ENCODE measurements at regions not wholly inside any gene's neighbourhood (a gene's known extent, or its start where the extent isn't known, plus 50 kb on each side); places are given as distances from the start of the nearest gene placed in this dataset.

DNA sequence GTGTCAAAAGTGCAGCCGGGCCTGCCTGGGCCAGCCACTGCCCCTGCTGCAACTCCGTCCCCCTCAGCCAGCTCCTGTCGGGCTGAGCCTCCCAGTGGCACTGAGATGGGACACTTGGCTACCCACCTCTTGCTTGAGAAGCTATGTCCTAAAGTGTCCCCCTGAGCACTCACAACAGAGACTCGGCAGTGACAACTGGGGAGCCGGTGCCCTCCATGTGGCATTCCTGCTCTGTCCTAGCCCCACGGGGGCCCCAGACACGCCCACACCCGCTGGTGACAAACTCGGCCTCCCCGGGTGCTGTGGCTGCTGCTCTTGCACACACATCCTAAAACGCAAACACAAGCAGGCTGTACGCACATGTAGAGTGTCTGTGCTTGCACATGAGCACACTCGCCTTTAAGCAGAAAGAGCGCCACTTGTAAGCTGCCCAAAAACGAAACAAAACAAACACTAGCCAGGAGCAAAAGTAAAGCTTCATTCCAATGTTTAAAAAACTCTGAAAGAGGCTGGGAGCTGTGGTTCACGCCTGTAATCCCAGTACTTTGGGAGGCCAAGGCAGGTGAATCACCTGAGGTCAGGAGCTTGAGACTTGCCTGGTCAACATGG, 253.9 kb downstream of the RBFOX3 start:
- DNase-seq (ENCODE audit: low read depth in 2 of 3, low spot score in 2 of 3) = no peak

DNA sequence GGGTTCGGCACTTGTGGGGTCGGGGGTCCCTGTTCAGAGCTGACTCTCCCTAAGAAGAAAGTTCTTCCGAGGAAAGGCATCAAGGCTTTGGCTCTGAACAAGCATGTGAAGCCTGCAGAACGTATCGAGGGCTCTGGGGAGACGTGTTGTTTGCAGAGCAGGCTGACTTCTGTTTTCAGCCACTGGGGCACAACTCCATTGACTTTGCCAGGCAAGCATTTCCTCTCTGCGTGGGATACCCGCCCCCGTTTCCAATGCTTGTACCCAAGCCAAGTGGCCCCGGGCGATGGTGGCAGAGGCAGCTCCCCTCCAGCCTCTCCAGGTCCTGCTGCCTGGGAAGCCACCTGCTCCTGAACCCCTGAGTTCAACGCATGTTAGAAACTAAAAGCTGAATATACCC, 255.7 kb downstream of the RBFOX3 start:
- DNase-seq (ENCODE audit: low read depth in 2 of 3, low spot score in 2 of 3) = no peak

- no peak for DNase-seq (ENCODE audit: low read depth in 2 of 3, low spot score in 2 of 3)
Measured at GRCh38 chr17:79354173-79354820, 256.6 kb downstream of the RBFOX3 start.

GRCh38 chr17:79353548-79353947, 257.3 kb downstream of the RBFOX3 start:
- DNase-seq (ENCODE audit: low read depth in 2 of 3, low spot score in 2 of 3) = no peak

- no peak for DNase-seq (ENCODE audit: low read depth in 2 of 3, low spot score in 2 of 3)
Measured at GRCh38 chr17:79353016-79353415, 257.8 kb downstream of the RBFOX3 start.

DNA sequence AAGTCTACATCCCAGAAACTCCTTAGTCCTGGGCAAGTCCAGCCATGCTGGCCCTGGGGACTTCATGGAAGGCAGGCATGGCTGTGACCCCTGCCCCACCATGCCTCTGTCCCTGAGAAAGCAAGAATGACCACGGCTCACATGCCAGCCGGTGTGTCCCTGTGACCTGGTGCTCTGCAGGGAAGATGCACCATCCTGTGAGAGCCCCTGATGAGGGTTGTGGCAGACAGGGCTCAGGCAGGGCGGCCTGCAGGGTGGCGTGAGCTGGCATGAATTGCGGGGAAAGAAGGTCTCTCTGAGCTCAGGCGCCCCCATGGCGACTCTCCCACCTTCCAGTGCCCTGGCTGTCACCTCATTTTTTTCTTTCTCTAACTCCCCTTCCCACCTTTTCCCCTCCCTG, 260.3 kb downstream of the RBFOX3 start:
- no peak for DNase-seq (ENCODE audit: low read depth in 2 of 3, low spot score in 2 of 3)

GRCh38 chr17:79349506-79350400, 261.1 kb downstream of the RBFOX3 start:
- no peak for DNase-seq (ENCODE audit: low read depth in 2 of 3, low spot score in 2 of 3)

GRCh38 chr17:79342376-79342775, 267.8 kb downstream of the ENGASE start:
- DNase-seq (ENCODE audit: low read depth in 2 of 3, low spot score in 2 of 3) = no peak

DNA sequence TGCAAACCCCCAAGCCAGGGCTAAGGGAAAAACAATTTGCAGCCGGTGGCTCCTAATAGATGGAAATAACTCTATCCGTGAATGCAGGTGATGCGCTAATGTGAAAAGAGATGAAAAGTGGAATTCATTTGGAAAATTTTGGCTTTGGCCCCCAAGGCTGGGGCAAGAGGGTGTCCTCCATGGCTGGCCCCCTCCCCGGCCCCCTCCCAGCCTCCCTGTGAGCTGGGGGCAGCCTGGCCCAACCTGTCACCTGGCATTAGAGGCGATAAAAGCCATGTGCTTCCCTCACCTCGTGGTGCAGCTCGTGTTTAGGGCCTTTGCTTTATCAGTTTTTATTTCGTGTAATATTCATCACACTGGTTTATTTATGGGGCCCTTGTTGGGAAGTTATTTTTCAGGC, 267.2 kb downstream of the ENGASE start:
- no peak for DNase-seq (ENCODE audit: low read depth in 2 of 3, low spot score in 2 of 3)

- no peak for DNase-seq (ENCODE audit: low read depth in 2 of 3, low spot score in 2 of 3)
Measured at GRCh38 chr17:79341222-79341780, 266.7 kb downstream of the ENGASE start.

DNA sequence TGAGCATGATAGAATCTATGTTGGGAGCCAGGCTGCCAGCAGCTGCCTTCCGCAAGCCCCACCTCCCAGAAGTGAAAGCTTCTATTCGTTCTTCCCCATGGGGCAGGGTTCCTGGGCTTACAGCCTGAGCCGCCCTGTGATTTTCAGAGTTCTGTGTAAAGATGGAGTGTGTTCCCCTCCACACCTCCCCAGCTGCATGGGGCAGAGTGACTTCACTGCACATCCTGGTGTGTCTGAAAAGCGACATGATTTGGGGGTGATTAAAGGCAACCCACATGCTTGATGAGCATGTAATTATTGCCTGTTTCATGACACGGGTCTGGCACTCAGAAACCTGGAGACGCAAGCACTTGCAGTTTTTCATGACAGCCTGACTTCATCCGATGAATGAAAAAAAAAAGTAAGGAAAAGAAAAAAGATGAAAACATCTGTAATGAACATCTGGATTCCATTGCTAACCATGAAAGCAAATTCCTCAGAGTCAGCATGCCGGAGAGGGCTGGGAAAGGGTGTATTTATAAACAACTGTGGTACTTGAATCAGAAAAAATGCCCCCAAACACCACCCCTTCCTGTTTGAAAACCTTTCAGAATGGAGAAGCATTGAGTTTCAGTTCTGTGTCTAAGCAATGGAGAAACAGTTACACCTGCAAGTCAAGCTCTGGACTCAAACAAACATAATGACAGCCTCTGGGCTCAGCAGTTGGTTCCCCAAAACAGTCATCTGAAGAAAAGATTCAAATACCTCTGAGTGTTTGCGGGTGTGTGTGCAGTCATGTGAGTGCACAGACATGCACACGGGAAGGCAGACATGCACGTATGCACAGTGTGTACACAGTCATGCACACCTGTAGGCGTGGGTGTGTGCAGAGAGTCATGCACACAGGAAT, 266.0 kb downstream of the ENGASE start:
- no peak for DNase-seq (ENCODE audit: low read depth in 2 of 3, low spot score in 2 of 3)

DNA sequence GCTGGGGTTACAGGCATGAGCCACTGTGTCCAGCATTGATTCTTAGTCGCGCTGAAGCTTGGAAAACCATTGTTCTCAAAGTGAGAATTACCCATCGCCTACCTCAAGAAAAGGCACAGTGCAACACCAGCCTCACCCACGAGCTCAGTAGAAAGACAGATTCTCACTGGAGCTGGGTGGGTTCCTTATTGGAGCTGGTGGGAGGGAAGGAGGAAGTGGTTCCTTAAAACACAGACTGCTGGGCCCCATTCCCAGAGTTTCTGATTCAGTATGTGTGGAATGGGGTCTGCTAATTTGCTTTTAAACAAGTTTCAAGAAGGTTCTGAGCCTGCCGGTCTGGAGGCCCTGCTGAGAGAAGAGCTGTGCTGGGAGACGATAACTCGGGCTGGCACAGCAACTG, 264.7 kb downstream of the ENGASE start:
- no peak for DNase-seq (ENCODE audit: low read depth in 2 of 3, low spot score in 2 of 3)

DNA sequence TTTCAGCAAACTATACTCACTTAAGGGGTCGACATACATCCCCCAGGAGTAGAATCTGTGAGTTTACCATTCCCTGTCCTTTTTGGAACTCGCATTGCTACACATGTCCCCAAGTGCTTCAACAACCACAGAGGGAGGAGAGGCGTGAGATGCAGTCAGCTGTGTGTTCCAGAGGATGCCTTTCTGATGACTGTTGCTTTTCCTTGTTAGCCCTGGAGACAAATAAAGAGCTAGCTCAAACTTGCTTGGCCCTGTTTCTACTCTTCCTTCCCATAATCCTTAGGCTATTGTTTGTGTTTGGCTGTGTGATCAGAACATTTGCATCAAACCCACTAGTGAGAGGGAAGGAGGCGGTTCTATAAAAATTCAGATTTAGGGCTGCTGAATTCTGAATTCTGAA, 264.0 kb downstream of the ENGASE start:
- no peak for DNase-seq (ENCODE audit: low read depth in 2 of 3, low spot score in 2 of 3)

GRCh38 chr17:79338152-79338551, 263.5 kb downstream of the ENGASE start:
- DNase-seq (ENCODE audit: low read depth in 2 of 3, low spot score in 2 of 3) = no peak

DNA sequence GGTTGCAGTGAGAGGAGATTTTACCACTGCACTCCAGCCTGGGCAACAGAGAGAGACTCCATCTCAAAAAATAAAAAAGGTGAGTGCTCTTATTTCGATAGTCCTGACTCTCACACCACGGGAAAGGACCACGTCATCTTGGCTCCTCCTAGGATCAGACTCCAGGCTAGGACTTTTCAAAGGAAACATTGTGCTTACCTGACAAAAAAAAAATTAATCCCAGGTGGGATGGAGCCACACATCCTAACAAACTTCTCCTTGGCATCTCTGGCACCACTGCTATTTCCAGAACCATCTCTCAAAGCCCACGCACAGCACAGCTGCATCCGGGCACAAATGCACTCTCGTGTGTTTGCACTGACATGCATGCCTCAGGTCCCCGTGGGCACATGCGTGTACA, 262.4 kb downstream of the ENGASE start:
- DNase-seq (ENCODE audit: low read depth in 2 of 3, low spot score in 2 of 3) = no peak

DNA sequence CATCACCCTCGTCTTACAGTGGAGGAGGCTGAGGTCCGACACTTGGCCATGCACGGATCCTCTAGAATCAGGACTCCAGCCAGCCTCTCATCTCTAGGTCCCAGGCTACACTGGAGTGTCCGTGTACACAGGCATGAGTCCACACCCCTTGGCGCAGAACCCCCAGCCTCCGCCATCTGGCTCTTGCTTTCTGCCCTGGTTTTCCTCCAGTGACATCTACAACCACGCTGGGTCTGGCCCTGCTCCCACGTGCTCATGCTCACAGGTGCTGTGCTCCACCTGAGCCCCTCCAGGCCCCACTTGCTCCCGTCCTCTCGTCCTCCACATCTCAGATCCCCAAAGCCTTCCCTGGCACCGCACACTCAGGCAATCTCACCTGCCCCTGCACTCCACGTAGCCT, 260.8 kb downstream of the ENGASE start:
- DNase-seq (ENCODE audit: low read depth in 2 of 3, low spot score in 2 of 3) = no peak

DNA sequence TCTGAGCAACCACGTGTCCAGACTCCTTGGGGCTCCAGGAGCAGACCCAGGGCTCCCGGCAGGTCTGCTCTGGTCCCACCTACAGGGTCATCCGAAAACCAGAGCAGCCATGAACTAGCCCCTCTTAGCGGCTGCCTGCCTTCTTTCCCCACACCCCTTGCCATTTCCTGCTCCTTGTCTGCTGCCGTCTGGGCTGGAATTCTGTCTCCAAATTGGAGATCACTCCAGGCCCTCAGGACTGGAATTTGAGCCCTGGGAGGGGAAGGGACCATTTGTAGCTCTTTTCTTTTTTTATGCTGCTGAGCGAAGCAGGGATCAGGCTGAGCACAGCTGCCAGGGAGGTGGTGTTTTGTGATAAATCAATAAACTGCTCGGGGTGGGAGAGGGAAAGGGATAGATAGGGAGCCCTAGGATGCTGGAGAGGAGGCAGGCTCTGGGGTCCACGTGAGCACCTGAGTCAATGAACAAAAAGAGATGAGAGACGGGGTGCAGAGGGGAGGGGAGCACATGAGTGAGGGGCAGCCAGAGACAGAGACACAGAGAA, 257.5 kb downstream of the ENGASE start:
- no peak for DNase-seq (ENCODE audit: low read depth in 2 of 3, low spot score in 2 of 3)

GRCh38 chr17:79331492-79331891, 256.9 kb downstream of the ENGASE start:
- DNase-seq (ENCODE audit: low read depth in 2 of 3, low spot score in 2 of 3) = no peak

- DNase-seq (ENCODE audit: low read depth in 2 of 3, low spot score in 2 of 3) = no peak
Measured at GRCh38 chr17:79330696-79331095, 256.1 kb downstream of the ENGASE start.

GRCh38 chr17:79330229-79330628, 255.6 kb downstream of the ENGASE start:
- DNase-seq (ENCODE audit: low read depth in 2 of 3, low spot score in 2 of 3) = no peak

DNA sequence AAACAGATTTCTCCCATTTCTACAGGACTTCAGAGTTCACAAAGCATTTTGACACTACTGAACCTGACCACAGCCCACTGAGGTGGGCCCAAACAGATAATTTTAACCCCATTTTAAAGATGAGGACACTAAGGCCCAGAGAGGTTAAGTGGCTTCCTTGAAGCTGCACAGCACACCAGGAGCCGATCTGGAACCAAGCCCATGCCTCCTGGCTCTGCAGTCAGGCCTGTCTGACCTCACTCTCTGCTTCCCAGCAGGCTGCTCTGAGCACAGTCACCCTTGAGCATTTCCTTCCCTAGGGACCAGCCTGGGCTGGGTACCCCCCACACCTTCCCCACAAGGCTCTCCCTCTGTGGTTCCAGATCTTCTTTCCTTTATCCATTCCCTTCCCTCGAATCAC, 252.2 kb downstream of the ENGASE start:
- no peak for DNase-seq (ENCODE audit: low read depth in 2 of 3, low spot score in 2 of 3)

Data from activated CD8-positive, alpha-beta memory T cell treated with anti-CD3 and anti-CD28 coated beads for 48 hours (primary cell).